ENCODE measurements at regions not wholly inside any gene's neighbourhood (a gene's known extent, or its start where the extent isn't known, plus 50 kb on each side); places are given as distances from the start of the nearest gene placed in this dataset.

DNA sequence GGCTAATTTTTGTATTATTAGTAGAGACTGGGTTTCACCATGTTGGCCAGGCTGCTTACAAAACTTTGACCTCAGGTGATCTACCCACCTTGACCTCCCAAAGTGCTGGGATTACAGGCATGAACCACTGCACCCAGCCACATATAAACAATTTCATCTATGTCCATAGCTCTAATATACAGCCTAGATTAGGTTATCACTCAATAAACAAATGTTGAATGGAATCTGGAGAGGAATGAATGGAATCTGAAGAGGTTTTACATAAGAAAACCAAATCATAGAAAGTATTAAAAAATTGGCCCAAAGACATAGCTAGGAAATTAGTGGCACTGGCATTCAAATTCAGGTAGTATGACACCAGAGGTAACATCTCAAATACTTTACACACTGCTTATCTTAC lies 1401.4 kb upstream of the TENM4 start (continued):
- TF ChIP-seq KMT2B (CRISPR knock-in tag; IDR thresholded peaks at IDR 0.05) (no peak), CBFB (CRISPR knock-in tag; IDR thresholded peaks at IDR 0.05) (no peak), NFRKB (IDR thresholded peaks at IDR 0.05) (no peak)

DNA sequence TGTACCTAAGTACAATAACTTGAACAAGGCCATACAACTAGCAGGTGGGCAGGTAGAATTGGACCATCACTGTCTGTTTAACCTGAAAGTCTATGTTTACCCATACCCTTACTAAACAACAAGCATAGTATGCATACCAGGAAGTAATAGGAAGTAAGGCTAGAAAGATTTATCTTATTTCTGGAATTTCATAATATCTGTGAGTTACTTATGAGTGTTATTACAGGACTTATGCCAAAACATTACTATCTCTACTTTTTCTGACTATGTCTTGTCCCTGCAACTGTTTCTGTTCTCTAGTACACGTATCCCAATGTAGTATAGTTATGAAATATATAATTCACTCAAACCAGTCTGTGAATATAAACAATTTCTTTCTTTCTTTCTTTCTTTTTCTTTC lies 1400.8 kb upstream of the TENM4 start:
- BruUV-seq (replicated peaks), result no TSS peak
- POLR2A ChIA-PET, result no interaction called here
- Histone ChIP-seq H2AFZ (ENCODE audit: low read length) (no peak overlapping the region), H3K9me3 (ENCODE audit: low read length) (no peaks in the 10 kb centered on the region), H3K36me3 (replicated peaks in 1 of 2; ENCODE audit: control insufficient read depth in 1 of 2, insufficient read depth in 2 of 2, low read length in 2 of 2) (no peaks in the 10 kb centered on the region), H3K27me3 (ENCODE audit: control insufficient read depth in 1 of 2, insufficient read depth in 2 of 2, low read length in 2 of 2) (no peaks in the 10 kb centered on the region), H3K27ac (ENCODE audit: extremely low read length, insufficient read depth, low read length) (no peak overlapping the region), H3K9ac (ENCODE audit: insufficient read depth, low read depth, low read length) (no peak overlapping the region), H4K20me1 (ENCODE audit: insufficient read depth, low read length) (no peaks in the 10 kb centered on the region), H3K79me2 (ENCODE audit: insufficient read depth, low read length) (no peaks in the 10 kb centered on the region), H3K4me2 (ENCODE audit: low read depth, low read length) (no peak overlapping the region), H3K4me3 (replicated peaks in 1 of 3; ENCODE audit: insufficient read depth in 1 of 3, low read depth in 2 of 3, low read length in 3 of 3) (no peak overlapping the region), H3K4me1 (ENCODE audit: insufficient read depth, low read length) (no peaks in the 10 kb centered on the region)
- in situ Hi-C loops (cut with HindIII; ENCODE audit: extremely low pct_ligation_motif_present, low pct_unique_long_range_greater_than_20kb), result no loop called here
- no peak for FAIRE-seq
- no peak for ATAC-seq
- DNase-seq (ENCODE audit: low spot score), result no peak
- intact Hi-C loops (cut with micrococcal nuclease; ENCODE audit: unreplicated experiment), result no loop called here
- 8% methylated on average over 1 of the region's 1 CpG for WGBS (ENCODE audit: low lambda C conversion rate)
- CTCF ChIA-PET (ENCODE audit: low intra/inter-chr PET ratio, low total read pairs), result no interaction called here
- TF ChIP-seq, protein P1, sequence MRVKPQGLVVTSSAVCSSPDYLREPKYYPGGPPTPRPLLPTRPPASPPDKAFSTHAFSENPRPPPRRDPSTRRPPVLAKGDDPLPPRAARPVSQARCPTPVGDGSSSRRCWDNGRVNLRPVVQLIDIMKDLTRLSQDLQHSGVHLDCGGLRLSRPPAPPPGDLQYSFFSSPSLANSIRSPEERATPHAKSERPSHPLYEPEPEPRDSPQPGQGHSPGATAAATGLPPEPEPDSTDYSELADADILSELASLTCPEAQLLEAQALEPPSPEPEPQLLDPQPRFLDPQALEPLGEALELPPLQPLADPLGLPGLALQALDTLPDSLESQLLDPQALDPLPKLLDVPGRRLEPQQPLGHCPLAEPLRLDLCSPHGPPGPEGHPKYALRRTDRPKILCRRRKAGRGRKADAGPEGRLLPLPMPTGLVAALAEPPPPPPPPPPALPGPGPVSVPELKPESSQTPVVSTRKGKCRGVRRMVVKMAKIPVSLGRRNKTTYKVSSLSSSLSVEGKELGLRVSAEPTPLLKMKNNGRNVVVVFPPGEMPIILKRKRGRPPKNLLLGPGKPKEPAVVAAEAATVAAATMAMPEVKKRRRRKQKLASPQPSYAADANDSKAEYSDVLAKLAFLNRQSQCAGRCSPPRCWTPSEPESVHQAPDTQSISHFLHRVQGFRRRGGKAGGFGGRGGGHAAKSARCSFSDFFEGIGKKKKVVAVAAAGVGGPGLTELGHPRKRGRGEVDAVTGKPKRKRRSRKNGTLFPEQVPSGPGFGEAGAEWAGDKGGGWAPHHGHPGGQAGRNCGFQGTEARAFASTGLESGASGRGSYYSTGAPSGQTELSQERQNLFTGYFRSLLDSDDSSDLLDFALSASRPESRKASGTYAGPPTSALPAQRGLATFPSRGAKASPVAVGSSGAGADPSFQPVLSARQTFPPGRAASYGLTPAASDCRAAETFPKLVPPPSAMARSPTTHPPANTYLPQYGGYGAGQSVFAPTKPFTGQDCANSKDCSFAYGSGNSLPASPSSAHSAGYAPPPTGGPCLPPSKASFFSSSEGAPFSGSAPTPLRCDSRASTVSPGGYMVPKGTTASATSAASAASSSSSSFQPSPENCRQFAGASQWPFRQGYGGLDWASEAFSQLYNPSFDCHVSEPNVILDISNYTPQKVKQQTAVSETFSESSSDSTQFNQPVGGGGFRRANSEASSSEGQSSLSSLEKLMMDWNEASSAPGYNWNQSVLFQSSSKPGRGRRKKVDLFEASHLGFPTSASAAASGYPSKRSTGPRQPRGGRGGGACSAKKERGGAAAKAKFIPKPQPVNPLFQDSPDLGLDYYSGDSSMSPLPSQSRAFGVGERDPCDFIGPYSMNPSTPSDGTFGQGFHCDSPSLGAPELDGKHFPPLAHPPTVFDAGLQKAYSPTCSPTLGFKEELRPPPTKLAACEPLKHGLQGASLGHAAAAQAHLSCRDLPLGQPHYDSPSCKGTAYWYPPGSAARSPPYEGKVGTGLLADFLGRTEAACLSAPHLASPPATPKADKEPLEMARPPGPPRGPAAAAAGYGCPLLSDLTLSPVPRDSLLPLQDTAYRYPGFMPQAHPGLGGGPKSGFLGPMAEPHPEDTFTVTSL (CRISPR knock-in tag; IDR thresholded peaks at IDR 0.05; ENCODE audit: borderline replicate concordance), result no peak
- no peak for TF ChIP-seq RXRA (CRISPR knock-in tag; IDR thresholded peaks at IDR 0.05)
- no peak for TF ChIP-seq ZSCAN31 (CRISPR knock-in tag; IDR thresholded peaks at IDR 0.05; ENCODE audit: low read depth)
- no peak for TF ChIP-seq CEBPG (CRISPR knock-in tag; IDR thresholded peaks at IDR 0.05)
- TF ChIP-seq TBX2 (CRISPR knock-in tag; IDR thresholded peaks at IDR 0.05; ENCODE audit: borderline replicate concordance), result no peak
- TF ChIP-seq RAD51 (IDR thresholded peaks at IDR 0.05; ENCODE audit: borderline replicate concordance), result no peak
- no peak for TF ChIP-seq GABPA (IDR thresholded peaks at IDR 0.05; ENCODE audit: low read depth, low read length)
- no peak for TF ChIP-seq GABPA (CRISPR knock-in tag; IDR thresholded peaks at IDR 0.05; ENCODE audit: low read depth)
- TF ChIP-seq ZNF552 (CRISPR knock-in tag; IDR thresholded peaks at IDR 0.05; ENCODE audit: borderline replicate concordance), result no peak
- TF ChIP-seq CBX5 (CRISPR knock-in tag; IDR thresholded peaks at IDR 0.05; ENCODE audit: borderline replicate concordance), result no peak
- no peak for TF ChIP-seq TAF1 (CRISPR knock-in tag; IDR thresholded peaks at IDR 0.05)
- TF ChIP-seq HES4 (CRISPR knock-in tag; IDR thresholded peaks at IDR 0.05; ENCODE audit: borderline replicate concordance), result no peak
- TF ChIP-seq, protein P2, sequence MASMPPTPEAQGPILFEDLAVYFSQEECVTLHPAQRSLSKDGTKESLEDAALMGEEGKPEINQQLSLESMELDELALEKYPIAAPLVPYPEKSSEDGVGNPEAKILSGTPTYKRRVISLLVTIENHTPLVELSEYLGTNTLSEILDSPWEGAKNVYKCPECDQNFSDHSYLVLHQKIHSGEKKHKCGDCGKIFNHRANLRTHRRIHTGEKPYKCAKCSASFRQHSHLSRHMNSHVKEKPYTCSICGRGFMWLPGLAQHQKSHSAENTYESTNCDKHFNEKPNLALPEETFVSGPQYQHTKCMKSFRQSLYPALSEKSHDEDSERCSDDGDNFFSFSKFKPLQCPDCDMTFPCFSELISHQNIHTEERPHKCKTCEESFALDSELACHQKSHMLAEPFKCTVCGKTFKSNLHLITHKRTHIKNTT (CRISPR knock-in tag; IDR thresholded peaks at IDR 0.05), result no peak
- TF ChIP-seq ZNF547 (CRISPR knock-in tag; IDR thresholded peaks at IDR 0.05), result no peak
- TF ChIP-seq MIER2 (CRISPR knock-in tag; IDR thresholded peaks at IDR 0.05), result no peak
- TF ChIP-seq ZNF792 (CRISPR knock-in tag; IDR thresholded peaks at IDR 0.05), result no peak
- TF ChIP-seq, protein P3, sequence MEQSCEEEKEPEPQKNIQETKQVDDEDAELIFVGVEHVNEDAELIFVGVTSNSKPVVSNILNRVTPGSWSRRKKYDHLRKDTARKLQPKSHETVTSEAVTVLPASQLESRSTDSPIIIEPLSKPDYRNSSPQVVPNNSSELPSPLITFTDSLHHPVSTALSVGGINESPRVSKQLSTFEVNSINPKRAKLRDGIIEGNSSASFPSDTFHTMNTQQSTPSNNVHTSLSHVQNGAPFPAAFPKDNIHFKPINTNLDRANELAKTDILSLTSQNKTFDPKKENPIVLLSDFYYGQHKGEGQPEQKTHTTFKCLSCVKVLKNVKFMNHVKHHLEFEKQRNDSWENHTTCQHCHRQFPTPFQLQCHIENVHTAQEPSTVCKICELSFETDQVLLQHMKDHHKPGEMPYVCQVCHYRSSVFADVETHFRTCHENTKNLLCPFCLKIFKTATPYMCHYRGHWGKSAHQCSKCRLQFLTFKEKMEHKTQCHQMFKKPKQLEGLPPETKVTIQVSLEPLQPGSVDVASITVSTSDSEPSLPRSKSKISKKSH (CRISPR knock-in tag; IDR thresholded peaks at IDR 0.05; ENCODE audit: borderline replicate concordance), result no peak
